Fibroblast of skin of left biceps (primary cell): ENCODE measurements at regions not wholly inside any gene's neighbourhood (a gene's known extent, or its start where the extent isn't known, plus 50 kb on each side); places are given as distances from the start of the nearest gene placed in this dataset.
"Not testable (repeated sequence)": the region's sequence is repeated elsewhere in the genome, so short reads cannot be mapped to it uniquely, and the experiment has no call there.

ENCODE experiments used
- DNase-seq, 2 experiments: peaks; one replicate each; pipeline ENCODE4 v3.0.0-alpha.2; 2013; ENCODE audit warnings: low read depth in 2 of 2

GRCh38 chr2:16727849-16728248 lies 62.2 kb upstream of the CYRIA start:
- not testable (repeated sequence) for DNase-seq

- DNase-seq: no peak
Observed at GRCh38 chr2:16727256-16727655, 61.6 kb upstream of the CYRIA start.

GRCh38 chr2:16726577-16726976 lies 60.9 kb upstream of the CYRIA start:
- DNase-seq: no peak

- no peak for DNase-seq
Observed at GRCh38 chr2:16726147-16726546, 60.5 kb upstream of the CYRIA start.

- DNase-seq: no peak
Observed at GRCh38 chr2:16725549-16725948, 59.9 kb upstream of the CYRIA start.

- no peak for DNase-seq
Observed at GRCh38 chr2:16722677-16723076, 57.0 kb upstream of the CYRIA start.

GRCh38 chr2:16722126-16722525 lies 56.5 kb upstream of the CYRIA start:
- DNase-seq: no peak

GRCh38 chr2:16721529-16721928 lies 55.9 kb upstream of the CYRIA start:
- DNase-seq: not testable (repeated sequence)

GRCh38 chr2:16720737-16721136 lies 55.1 kb upstream of the CYRIA start:
- DNase-seq: not testable (repeated sequence)

- no peak for DNase-seq
Observed at GRCh38 chr2:16719485-16719808, 53.8 kb upstream of the CYRIA start.

GRCh38 chr2:16718576-16719484 lies 53.2 kb upstream of the CYRIA start:
- DNase-seq: no peak

- DNase-seq: no peak
Observed at GRCh38 chr2:16717477-16717876, 51.8 kb upstream of the CYRIA start.

GRCh38 chr2:16716944-16717343 lies 51.3 kb upstream of the CYRIA start:
- no peak for DNase-seq

- DNase-seq: no peak
Observed at GRCh38 chr2:16716024-16716423, 50.4 kb upstream of the CYRIA start.
